Suprapubic skin (tissue), 4 donors: ENCODE measurements at regions not wholly inside any gene's neighbourhood (a gene's known extent, or its start where the extent isn't known, plus 50 kb on each side); places are given as distances from the start of the nearest gene placed in this dataset.

ENCODE experiments used
- CTCF ChIP-seq, 2 donors: fragments of 200-600 bp in 1 of 2; fragments of 450-650 bp in 1 of 2; sonication (generic) in 1 of 2; IDR thresholded peaks; one replicate each; pipeline ENCODE4 v1.5.1; 2016 to 2019; ENCODE audit warnings: antibody characterized with exemption in 2 of 2, mild to moderate bottlenecking in 1 of 2, moderate library complexity in 1 of 2
- EP300 ChIP-seq: sonication (generic); formaldehyde crosslinking; IDR thresholded peaks from one replicate; pipeline ENCODE4 v1.6.1; 2017; ENCODE audit warnings: antibody characterized with exemption
- POLR2AphosphoS5 ChIP-seq, 3 donors: sonication (generic); formaldehyde crosslinking; IDR thresholded peaks; one replicate each; pipeline ENCODE4 v1.6.1; 2017; ENCODE audit warnings: antibody characterized with exemption in 3 of 3

DNA sequence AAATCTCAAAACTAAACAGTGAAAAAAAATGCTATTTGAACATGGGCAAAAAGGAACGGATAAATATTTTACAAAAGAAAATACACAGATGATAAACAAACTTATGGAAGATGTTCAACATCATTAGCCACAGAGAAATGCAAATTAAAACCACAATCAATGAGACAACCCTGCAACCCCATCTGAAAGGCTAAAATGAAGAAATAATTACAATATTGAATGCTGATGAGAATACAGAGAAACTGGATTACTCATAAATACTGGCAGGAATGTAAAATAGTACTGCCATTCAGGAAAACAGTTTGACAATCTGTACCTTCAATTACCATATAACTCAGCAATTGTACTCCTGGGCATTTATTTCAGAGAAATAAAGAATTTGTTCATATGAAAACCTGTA is 193.1 kb upstream of the UBE2E3 start:
- TF ChIP-seq CTCF (IDR thresholded peaks at IDR 0.05), result no peak
- no peak for TF ChIP-seq POLR2AphosphoS5 (IDR thresholded peaks at IDR 0.05)
- TF ChIP-seq EP300, result no peak
